ENCODE measurements at regions not wholly inside any gene's neighbourhood (a gene's known extent, or its start where the extent isn't known, plus 50 kb on each side); places are given as distances from the start of the nearest gene placed in this dataset.

DNA sequence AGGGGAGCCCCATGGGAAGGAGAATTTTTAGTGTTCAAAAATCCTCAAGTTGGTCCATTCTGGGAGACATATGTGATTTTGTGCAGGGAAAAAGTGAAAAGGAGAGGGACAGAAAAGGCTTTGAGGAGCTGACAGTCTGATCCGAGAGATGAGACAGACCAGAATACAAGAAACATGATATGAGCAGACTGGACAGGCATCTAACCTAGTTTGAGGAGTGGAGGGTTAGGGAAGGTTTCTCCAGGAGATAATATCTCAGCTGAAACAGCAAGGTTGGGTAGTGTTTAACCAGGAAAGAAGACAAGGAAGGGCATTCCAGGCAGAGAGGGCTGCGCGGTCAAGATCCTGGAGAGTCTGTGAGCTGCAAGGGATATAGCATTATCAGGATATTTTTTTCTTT is 101.4 kb upstream of the NCAM1 start:
- no peak for DNase-seq (ENCODE audit: low read depth)

DNA sequence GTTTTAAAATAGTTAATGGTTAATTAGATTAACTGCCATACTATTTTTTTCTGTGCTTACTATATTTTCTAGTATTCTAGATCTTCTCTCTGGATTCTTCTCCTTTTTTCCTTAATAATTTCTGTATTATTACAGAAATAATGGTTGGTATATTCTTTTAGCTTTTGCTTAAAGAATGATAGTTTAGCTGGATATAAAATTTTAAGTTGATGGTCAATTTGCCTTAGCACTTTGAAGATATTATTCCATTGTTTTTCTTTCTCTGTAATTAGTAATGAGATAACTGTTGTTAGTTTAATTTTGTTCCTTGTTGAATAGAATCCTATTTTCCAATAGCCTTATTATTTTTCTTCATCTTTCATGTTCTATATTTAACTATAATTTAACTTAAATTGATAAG is 99.9 kb upstream of the NCAM1 start:
- no peak for DNase-seq (ENCODE audit: low read depth)

DNA sequence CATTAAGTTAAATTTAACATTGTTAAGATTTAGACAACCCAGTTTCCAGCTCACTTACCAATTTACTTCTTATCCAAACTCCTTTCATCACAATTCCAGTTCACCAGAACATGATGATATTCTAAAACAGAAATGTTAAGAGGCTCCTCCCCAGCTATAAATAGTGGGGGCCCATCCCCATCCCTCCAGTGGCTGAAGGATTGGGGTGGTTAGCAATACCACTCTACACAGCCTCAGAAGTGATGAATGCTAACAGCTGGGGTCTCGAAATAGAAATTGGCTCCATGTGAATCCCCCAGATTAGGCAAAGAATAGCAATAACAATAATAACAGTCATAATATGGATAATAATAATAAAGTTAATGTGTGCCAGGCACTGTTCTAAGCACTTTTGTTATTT is 97.9 kb upstream of the NCAM1 start:
- DNase-seq (ENCODE audit: low read depth), result no peak

DNA sequence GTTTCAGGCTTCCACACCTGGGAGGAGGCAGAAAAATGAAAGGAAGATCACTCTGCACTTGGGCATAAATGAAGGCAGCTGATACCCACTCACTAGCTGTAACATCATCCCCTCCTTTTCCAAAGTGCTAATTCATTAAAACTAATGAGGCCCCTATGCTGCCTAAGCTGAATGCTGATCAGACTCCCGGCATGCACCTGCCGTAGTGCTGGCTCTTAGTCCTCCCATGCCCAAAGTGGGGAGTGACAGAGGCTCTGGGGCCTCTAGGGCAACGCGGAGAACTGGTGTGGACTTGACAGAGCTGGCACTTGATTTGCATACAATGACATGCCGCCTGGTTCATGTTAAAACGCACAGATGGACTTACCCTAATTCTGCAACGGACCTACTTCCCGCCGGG is 96.5 kb upstream of the NCAM1 start:
- no peak for DNase-seq (ENCODE audit: low read depth)

GRCh38 chr11:112871909-112872500 is 89.2 kb upstream of the NCAM1 start:
- DNase-seq (ENCODE audit: low read depth), result no peak

GRCh38 chr11:112874980-112875379 is 86.2 kb upstream of the NCAM1 start:
- no peak for DNase-seq (ENCODE audit: low read depth)

- DNase-seq (ENCODE audit: low read depth), result no peak
Measured at GRCh38 chr11:112877581-112877980, 83.6 kb upstream of the NCAM1 start.

DNA sequence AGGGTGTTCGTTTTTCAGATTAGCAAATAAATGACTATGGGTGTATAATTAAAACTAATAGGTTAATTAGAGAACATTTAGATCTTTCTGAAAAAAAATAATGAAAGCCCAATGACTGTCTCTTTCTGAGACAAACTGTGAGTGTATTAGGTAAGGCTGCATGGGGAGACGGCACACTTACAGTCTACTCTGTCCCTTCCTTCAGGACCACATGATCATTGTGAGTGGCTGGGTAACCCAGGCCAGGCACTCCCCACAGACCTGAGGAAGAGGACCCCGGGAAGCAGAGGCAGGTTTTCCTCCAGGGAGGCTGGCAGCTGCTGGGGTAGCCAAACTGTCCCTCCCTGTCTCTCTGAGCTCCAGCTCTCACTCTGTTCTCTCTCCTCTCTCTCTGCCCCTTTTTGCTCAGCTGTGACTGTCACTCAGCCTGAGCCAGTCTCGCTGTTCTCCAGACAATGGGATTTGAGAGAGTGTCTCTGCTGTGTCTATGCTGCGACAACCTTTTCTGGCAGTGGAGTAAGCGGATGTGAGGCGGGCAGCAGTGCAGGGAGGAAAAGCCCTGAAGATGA is 83.1 kb upstream of the NCAM1 start:
- DNase-seq (ENCODE audit: low read depth), result no peak

DNA sequence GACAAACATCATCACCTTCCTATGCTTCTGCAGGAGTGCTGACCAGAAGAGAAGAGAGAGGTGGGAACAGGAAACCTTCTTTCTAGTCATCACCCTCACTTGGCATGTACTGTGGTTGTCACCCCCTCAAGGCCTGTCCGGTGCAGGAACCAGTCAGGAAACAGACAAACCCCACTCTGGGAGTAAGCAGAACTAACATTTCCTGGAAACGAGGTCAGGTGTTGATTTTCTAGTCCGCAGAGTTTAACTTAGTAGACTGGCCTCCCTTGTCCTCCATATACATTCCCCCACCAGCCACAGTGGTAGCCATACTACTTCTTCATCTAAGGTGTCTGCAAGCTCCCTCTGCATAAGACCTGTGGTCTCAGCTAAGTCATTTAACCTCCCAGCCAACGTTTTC is 80.7 kb upstream of the NCAM1 start:
- DNase-seq (ENCODE audit: low read depth), result no peak

- no peak for DNase-seq (ENCODE audit: low read depth)
Measured at GRCh38 chr11:112881461-112881860, 79.8 kb upstream of the NCAM1 start.

GRCh38 chr11:112882494-112883381 is 78.5 kb upstream of the NCAM1 start:
- DNase-seq (ENCODE audit: low read depth), result no peak

- DNase-seq (ENCODE audit: low read depth), result no peak
Measured at GRCh38 chr11:112884012-112884767, 77.0 kb upstream of the NCAM1 start.

DNA sequence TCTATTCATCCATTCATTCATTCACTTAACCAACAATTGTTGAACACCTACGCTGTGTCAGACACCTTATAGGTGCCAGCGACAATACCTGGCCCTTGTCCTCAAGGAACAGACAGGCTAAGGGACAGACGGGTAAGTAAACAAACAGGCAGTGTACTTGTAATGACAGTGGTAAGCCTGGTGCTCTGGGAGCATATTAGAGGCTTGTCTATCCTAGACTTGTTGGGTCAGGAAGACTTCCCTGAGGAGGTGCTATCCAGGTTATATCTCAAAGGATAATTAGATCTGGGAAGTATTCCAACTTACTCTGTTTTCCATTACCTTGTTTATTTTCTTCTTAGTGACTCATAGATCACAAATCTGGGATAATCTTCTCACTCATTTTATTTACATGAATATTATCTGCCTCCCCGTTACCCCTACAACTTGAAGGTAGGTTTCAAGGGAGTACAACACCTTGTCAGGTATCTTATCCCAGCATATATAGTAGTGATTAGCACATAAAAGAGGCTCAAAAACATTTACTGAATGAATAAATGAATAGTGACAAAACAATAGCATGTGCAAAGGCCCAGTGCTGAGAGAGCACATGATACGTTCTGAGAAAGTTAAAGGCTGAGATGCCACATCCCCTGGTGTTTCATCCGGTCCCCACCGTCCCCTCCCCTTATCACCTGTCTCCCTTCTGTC is 75.3 kb upstream of the NCAM1 start:
- no peak for DNase-seq (ENCODE audit: low read depth)

DNA sequence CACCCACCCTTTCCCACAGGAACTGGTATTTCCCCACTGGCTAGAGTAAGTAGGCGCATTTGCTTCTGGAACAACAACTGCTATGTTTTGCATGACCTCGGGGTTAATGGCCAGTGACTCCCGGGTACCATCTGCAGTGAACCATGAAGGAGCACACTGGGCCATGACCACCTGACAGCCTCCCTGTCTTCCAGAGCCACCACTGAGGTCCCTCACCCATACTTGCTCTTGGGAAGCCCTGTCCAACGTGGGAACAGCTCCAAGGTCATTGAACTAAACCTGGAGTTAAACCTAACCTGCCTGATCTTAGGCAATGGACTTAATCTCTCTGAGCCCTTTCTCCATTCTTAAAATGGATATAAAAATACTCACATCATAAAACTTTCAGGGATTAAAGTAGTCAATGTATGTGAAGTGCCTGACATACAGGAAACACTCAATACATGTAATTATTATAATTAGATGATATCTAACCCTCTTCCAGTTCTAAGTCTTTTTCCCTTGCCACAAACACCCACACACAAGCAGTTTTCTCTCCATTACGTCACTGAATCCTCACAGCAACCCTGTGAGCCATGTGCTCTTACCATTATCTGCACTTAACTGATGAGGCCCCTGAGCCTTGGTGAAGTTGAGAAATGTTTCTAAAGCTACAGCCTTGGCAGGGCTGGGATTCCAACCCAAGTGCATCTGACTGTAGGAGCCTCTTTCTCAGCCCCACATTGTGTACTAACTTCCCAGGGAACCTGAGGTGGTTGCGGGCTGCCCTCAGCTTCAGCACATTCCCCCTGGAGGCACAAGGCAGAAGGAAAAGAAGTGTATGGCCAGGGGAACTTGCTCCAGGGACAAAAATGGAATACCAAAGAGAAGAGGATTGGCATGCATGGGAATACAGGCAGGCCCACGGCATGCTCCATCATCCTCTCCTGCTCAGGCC is 74.5 kb upstream of the NCAM1 start:
- no peak for DNase-seq (ENCODE audit: low read depth)

DNA sequence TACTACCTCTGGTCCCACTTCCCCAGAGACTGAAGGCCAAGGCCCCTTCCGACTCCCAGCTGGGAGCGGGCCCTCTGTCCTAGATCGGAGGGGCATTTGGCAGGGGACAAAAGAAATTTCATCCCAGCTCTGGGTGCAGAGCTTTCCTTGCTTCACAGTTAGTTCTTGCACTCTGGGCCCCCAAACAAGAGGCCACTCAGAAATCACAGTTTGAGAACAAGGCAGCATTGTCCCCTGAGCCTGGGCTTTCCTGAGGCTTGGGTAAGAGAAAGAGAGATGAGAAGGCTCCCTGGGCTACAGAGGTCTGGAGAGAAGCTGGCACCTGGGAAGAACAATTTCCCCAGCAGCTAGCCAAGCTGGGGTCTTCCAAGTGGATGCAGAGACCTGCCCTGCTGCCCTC is 71.8 kb upstream of the NCAM1 start:
- no peak for DNase-seq (ENCODE audit: low read depth)

- no peak for DNase-seq (ENCODE audit: low read depth)
Measured at GRCh38 chr11:112899235-112900006, 61.8 kb upstream of the NCAM1 start.

- no peak for DNase-seq (ENCODE audit: low read depth)
Measured at GRCh38 chr11:112901924-112902323, 59.3 kb upstream of the NCAM1 start.

- DNase-seq (ENCODE audit: low read depth), result no peak
Measured at GRCh38 chr11:112902361-112903011, 58.7 kb upstream of the NCAM1 start.

DNA sequence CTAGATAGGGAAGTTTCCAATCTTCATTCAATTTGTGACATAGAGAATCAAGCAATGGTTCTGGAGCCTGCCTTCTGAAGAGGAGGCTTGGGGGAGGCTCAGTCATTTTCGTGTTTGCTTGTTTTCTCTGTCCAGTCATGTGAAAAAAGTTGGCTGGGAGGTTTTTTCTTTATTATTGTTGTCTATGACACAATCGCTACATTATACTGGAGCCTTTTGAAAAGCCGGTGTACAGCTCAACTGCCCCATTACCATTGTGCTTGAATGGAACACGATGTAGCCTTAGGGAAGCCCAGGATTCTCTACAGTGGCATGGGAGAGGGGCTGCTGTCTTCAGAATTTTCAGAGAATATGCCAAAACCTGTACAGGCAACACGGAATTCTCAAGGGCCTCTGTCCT is 57.9 kb upstream of the NCAM1 start:
- DNase-seq (ENCODE audit: low read depth), result no peak

DNA sequence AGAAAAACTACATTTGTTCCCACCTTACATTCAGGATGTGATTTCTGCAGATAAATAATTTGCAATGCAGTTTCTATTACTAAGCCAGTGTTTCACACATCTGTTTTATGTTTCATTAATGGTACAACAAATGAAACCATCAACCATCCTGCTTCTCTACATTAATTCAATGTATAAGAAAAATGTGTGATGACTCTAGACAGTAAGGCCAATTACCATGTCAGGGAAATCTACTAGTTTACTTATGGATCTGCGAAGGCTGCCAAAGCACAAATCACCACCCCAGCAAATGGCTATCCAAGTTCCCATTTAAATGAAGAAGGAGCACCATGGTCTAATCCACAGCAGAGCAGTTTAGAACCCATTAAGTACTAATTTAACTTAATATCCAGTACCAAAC is 50.1 kb upstream of the NCAM1 start:
- DNase-seq (ENCODE audit: low read depth), result no peak
